Kidney (tissue), 13 donors: ENCODE measurements at regions not wholly inside any gene's neighbourhood (a gene's known extent, or its start where the extent isn't known, plus 50 kb on each side); places are given as distances from the start of the nearest gene placed in this dataset.
A peak's percentile ranks its signal among the peaks of the same experiment; 100 is the strongest.

Experiments used
- DNase-seq, 5 donors: peaks; one replicate each; pipeline ENCODE4 v3.0.0-alpha.2; 2013 to 2020
- FAIRE-seq: peaks from 2 replicates; lab custom pipeline; 2012; peaks lifted over from hg19 to GRCh38; lab: Jason Lieb, UNC
- H3K27ac ChIP-seq, 2 donors: one replicate each; pipeline ENCODE4 v1.7.0; 2013; ENCODE audit warnings: low read depth in 2 of 2, low read length in 2 of 2, inconsistent platforms in 1 of 2
- H3K27me3 ChIP-seq: one replicate; pipeline ENCODE4 v1.7.1; 2013; ENCODE audit warnings: low read length, inconsistent platforms; ENCODE audit not compliant: control insufficient read depth, insufficient read depth
- H3K36me3 ChIP-seq, 3 donors: one replicate each; pipeline versions ENCODE4 v1.7.0 to v1.7.1; 2013; ENCODE audit warnings: low read length in 3 of 3, control low read depth in 1 of 3, inconsistent platforms in 1 of 3; ENCODE audit not compliant: insufficient read depth in 3 of 3, control insufficient read depth in 2 of 3
- H3K4me1 ChIP-seq, 3 donors: one replicate each; pipeline versions ENCODE4 v1.7.0 to v1.7.1; 2013; ENCODE audit warnings: low read length in 3 of 3, inconsistent platforms in 1 of 3, low read depth in 1 of 3; ENCODE audit not compliant: control insufficient read depth in 2 of 3, insufficient read depth in 2 of 3
- H3K4me3 ChIP-seq, 3 donors: one replicate each; pipeline versions ENCODE4 v1.7.0 to v1.8.1; 2013; ENCODE audit warnings: low read length in 3 of 3, control low read depth in 1 of 3, inconsistent platforms in 1 of 3
- H3K9ac ChIP-seq, 3 donors: one replicate each; pipeline versions ENCODE4 v1.7.0 to v1.7.1; 2013; ENCODE audit warnings: low read length in 3 of 3, control low read depth in 1 of 3, inconsistent platforms in 1 of 3
- H3K9me3 ChIP-seq, 3 donors: one replicate each; pipeline versions ENCODE4 v1.7.0 to v1.7.1; 2013; ENCODE audit warnings: low read length in 3 of 3, control low read depth in 1 of 3, inconsistent platforms in 1 of 3; ENCODE audit not compliant: control insufficient read depth in 2 of 3, insufficient read depth in 1 of 3
- intact Hi-C: fragments of 100-400 bp; cut with DNase I; formaldehyde crosslinking; loops from one replicate; pipeline ENCODE4 v1.11.1; 2022
- TF ChIP-seq, protein P1 (sequence below): IDR thresholded peaks from 3 replicates; pipeline ENCODE4 v1.5.1; 2012; ENCODE audit warnings: mild to moderate bottlenecking, moderate library complexity, borderline replicate concordance; ENCODE audit not compliant: insufficient read depth; ENCODE audit errors: extremely low read depth
- donor health status: control.
- donor health status: control.
- donor health status: control.
- donor health status: control.
- donor health status: control.
- donor health status: DM: yes; HTN: yes; CAD: no.
- donor health status: Normal renal cell carcinoma (clear cell type).

DNA sequence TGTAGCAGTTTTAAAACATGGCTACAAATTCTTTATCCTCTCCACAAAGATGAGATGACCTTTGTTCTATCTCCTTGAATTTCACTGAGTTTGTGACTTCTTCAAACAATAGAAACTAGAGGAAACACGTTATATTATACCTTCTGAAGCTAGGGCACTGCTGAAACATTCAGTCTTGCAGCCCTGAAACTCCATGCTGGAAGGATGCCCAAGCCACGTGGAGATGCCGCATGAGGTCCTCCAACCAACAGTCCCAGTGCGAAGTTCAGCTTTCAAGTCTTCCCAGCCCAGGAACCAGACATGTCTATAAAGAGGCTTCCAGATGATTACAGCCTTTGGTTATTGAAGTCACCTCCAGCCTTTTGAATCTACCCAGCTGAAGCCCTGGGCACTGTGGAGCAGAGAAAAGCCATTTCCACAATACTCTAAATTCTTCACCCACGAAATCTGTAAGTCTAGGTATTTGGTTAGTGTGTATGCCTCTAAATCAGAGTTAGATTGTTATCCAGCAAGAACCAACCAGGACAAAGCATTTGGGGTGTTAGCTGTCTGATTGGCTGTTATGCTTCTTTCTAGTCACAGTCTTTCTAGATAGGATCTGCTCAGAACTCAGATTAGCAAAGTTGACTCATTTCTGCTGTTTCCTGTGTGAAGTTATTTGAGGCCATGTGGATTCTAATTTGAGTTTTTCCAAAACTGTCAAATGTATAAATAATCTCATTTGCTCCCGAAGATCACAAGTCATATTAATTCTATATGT, 186.5 kb upstream of the TMEM72 start:
- TF ChIP-seq, protein P1, sequence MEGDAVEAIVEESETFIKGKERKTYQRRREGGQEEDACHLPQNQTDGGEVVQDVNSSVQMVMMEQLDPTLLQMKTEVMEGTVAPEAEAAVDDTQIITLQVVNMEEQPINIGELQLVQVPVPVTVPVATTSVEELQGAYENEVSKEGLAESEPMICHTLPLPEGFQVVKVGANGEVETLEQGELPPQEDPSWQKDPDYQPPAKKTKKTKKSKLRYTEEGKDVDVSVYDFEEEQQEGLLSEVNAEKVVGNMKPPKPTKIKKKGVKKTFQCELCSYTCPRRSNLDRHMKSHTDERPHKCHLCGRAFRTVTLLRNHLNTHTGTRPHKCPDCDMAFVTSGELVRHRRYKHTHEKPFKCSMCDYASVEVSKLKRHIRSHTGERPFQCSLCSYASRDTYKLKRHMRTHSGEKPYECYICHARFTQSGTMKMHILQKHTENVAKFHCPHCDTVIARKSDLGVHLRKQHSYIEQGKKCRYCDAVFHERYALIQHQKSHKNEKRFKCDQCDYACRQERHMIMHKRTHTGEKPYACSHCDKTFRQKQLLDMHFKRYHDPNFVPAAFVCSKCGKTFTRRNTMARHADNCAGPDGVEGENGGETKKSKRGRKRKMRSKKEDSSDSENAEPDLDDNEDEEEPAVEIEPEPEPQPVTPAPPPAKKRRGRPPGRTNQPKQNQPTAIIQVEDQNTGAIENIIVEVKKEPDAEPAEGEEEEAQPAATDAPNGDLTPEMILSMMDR = no peak
- H3K9ac ChIP-seq = no peak overlapping the region
- FAIRE-seq (no peak), DNase-seq (no peak)
- intact Hi-C loops = no loop called here
- H3K4me1 ChIP-seq = peaks cover 0 to 8% (median 6%) of the 10 kb centered on the region in 3 donors
- no peaks in the 10 kb centered on the region for H3K27me3 ChIP-seq
- peak overlapping the region; percentile 26 to 54 for H3K27ac ChIP-seq
- H3K36me3 ChIP-seq = no peaks in the 10 kb centered on the region
- no peaks in the 10 kb centered on the region for H3K9me3 ChIP-seq
- peak overlapping the region in 1 of 3 donors; percentile 17 for H3K4me3 ChIP-seq

- intact Hi-C loops = no loop called here
- FAIRE-seq = no peak
Observed at GRCh38 chr10:44725404-44725803, 185.7 kb upstream of the TMEM72 start.

GRCh38 chr10:44731283-44731682, 179.9 kb upstream of the TMEM72 start:
- no peaks in the 10 kb centered on the region for H3K36me3 ChIP-seq
- peak overlapping the region in 1 of 2 donors; percentile 71 for H3K27ac ChIP-seq
- H3K27me3 ChIP-seq = no peaks in the 10 kb centered on the region
- peak overlapping the region in 2 of 3 donors; percentile 21 to 40 for H3K4me3 ChIP-seq
- intact Hi-C loops = no loop called here
- no peak overlapping the region for H3K9ac ChIP-seq
- TF ChIP-seq, protein P1 = no peak
- FAIRE-seq (no peak), DNase-seq (no peak)
- no peaks in the 10 kb centered on the region for H3K9me3 ChIP-seq
- H3K4me1 ChIP-seq = no peaks in the 10 kb centered on the region

More at GRCh38 chr10:44725404-44725803, 185.7 kb upstream of the TMEM72 start:
- Histone ChIP-seq H3K27me3 (no peaks in the 10 kb centered on the region), H3K4me3 (peak overlapping the region in 2 of 3 donors; percentile 6 to 17), H3K9ac (no peak overlapping the region), H3K27ac (no peak overlapping the region), H3K36me3 (no peaks in the 10 kb centered on the region), H3K4me1 (peaks cover 0 to 8% (median 6%) of the 10 kb centered on the region in 3 donors), H3K9me3 (no peaks in the 10 kb centered on the region)
- TF ChIP-seq, protein P1 = no peak
- no peak for DNase-seq
